ENCODE measurements at regions not wholly inside any gene's neighbourhood (a gene's known extent, or its start where the extent isn't known, plus 50 kb on each side); places are given as distances from the start of the nearest gene placed in this dataset.

- Mint-ChIP-seq H3K36me3 (ENCODE audit: low read depth) (no peaks in the 10 kb centered on the region), H3K4me1 (ENCODE audit: low read depth) (no peaks in the 10 kb centered on the region), H3K27me3 (ENCODE audit: insufficient read depth) (no peaks in the 10 kb centered on the region; the same call in none of the 2 replicates), H3K27ac (no peak overlapping the region), H3K9me3 (no peaks in the 10 kb centered on the region), H3K4me3 (no peak overlapping the region)
- TF ChIP-seq CTCF (IDR thresholded peaks at IDR 0.05) = no peak
- no peak for DNase-seq
These were observed 243.6 kb downstream of the GPD2 start for GRCh38 chr2:156679820-156680219.

GRCh38 chr2:156680266-156680665 lies 244.1 kb downstream of the GPD2 start:
- Mint-ChIP-seq H3K4me1 (ENCODE audit: low read depth) (no peaks in the 10 kb centered on the region), H3K27ac (no peak overlapping the region), H3K27me3 (ENCODE audit: insufficient read depth) (no peaks in the 10 kb centered on the region; the same call in none of the 2 replicates), H3K9me3 (no peaks in the 10 kb centered on the region), H3K36me3 (ENCODE audit: low read depth) (no peaks in the 10 kb centered on the region), H3K4me3 (no peak overlapping the region)
- DNase-seq = no peak
- no peak for TF ChIP-seq CTCF (IDR thresholded peaks at IDR 0.05)

GRCh38 chr2:156687126-156687525 lies 250.9 kb downstream of the GPD2 start:
- Mint-ChIP-seq H3K9me3 (peaks cover 5% of the 10 kb centered on the region; the same call in 1 of the 2 replicates), H3K4me3 (no peak overlapping the region), H3K27me3 (ENCODE audit: insufficient read depth) (no peaks in the 10 kb centered on the region; the same call in 1 of the 2 replicates), H3K27ac (no peak overlapping the region), H3K36me3 (ENCODE audit: low read depth) (no peaks in the 10 kb centered on the region), H3K4me1 (ENCODE audit: low read depth) (no peaks in the 10 kb centered on the region)
- no peak for TF ChIP-seq CTCF (IDR thresholded peaks at IDR 0.05)
- no peak for DNase-seq

GRCh38 chr2:156687715-156688114 lies 251.5 kb downstream of the GPD2 start:
- peaks cover 5% of the 10 kb centered on the region; the same call in 1 of the 2 replicates for H3K9me3 Mint-ChIP-seq
- H3K4me1 Mint-ChIP-seq (ENCODE audit: low read depth) = no peaks in the 10 kb centered on the region
- no peaks in the 10 kb centered on the region for H3K36me3 Mint-ChIP-seq (ENCODE audit: low read depth)
- H3K27ac Mint-ChIP-seq = no peak overlapping the region
- DNase-seq = no peak
- H3K27me3 Mint-ChIP-seq (ENCODE audit: insufficient read depth) = no peaks in the 10 kb centered on the region; the same call in 1 of the 2 replicates
- H3K4me3 Mint-ChIP-seq = no peak overlapping the region
- no peak for TF ChIP-seq CTCF (IDR thresholded peaks at IDR 0.05)

GRCh38 chr2:156689939-156690338 lies 253.8 kb downstream of the GPD2 start:
- Mint-ChIP-seq H3K9me3 (peaks cover 5% of the 10 kb centered on the region; the same call in 1 of the 2 replicates), H3K4me3 (no peak overlapping the region)
- no peak for TF ChIP-seq CTCF (IDR thresholded peaks at IDR 0.05)

GRCh38 chr2:156691014-156691413 lies 254.8 kb downstream of the GPD2 start:
- no peak for TF ChIP-seq CTCF (IDR thresholded peaks at IDR 0.05)
- Mint-ChIP-seq H3K4me3 (no peak overlapping the region), H3K27me3 (ENCODE audit: insufficient read depth) (no peaks in the 10 kb centered on the region; the same call in none of the 2 replicates), H3K9me3 (peaks cover 5% of the 10 kb centered on the region; the same call in 1 of the 2 replicates), H3K27ac (no peak overlapping the region), H3K4me1 (ENCODE audit: low read depth) (no peaks in the 10 kb centered on the region), H3K36me3 (ENCODE audit: low read depth) (no peaks in the 10 kb centered on the region)
- no peak for DNase-seq

More at GRCh38 chr2:156689939-156690338, 253.8 kb downstream of the GPD2 start:
- Mint-ChIP-seq H3K27me3 (ENCODE audit: insufficient read depth) (no peaks in the 10 kb centered on the region; the same call in none of the 2 replicates), H3K4me1 (ENCODE audit: low read depth) (no peaks in the 10 kb centered on the region), H3K27ac (no peak overlapping the region), H3K36me3 (ENCODE audit: low read depth) (no peaks in the 10 kb centered on the region)
- DNase-seq = no peak
